NCI-H526 (cell line): ENCODE measurements at regions not wholly inside any gene's neighbourhood (a gene's known extent, or its start where the extent isn't known, plus 50 kb on each side); places are given as distances from the start of the nearest gene placed in this dataset.
"Not testable (repeated sequence)": the region's sequence is repeated elsewhere in the genome, so short reads cannot be mapped to it uniquely, and the experiment has no call there.

ENCODE experiments used
- DNase-seq, 2 experiments: peaks; one replicate each; lab custom pipeline; 2025; lab: John Stamatoyannopoulos, UW

GRCh38 chr6:84821314-84821713 lies 56.9 kb upstream of the TBX18 start:
- DNase-seq: not testable (repeated sequence)

- no peak for DNase-seq
Observed at GRCh38 chr6:84816741-84817140, 52.3 kb upstream of the TBX18 start.

GRCh38 chr6:84815896-84816735 lies 51.7 kb upstream of the TBX18 start:
- DNase-seq: no peak
